T-helper 2 cell (primary cell): ENCODE measurements at regions not wholly inside any gene's neighbourhood (a gene's known extent, or its start where the extent isn't known, plus 50 kb on each side); places are given as distances from the start of the nearest gene placed in this dataset.
"Not testable (repeated sequence)": the region's sequence is repeated elsewhere in the genome, so short reads cannot be mapped to it uniquely, and the experiment has no call there.

ENCODE experiments used
- DNase-seq, 5 experiments: peaks; one replicate each; pipeline versions ENCODE4 v3.0.0 to v3.0.0-alpha.2; 2012 to 2022

DNA sequence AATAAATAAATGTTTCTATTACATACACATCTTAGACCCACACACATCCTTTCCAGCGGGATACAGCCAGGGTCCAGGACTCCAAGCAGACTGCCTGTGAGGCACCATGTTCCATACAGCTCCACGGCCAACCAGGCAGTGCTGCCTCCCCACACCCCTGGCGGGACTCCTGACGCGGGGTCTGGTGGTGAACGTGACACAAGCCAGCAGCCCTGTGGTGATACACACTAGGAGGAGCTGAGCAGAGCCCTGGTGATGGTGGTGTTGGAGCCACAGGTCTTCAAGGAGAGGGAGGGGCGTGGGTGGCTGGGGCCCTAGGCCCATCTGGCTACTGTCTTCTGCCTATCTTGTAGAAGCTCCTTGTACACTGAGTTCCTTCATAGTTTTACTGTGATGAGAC is 53.1 kb upstream of the LPCAT1 start:
- not testable (repeated sequence) for DNase-seq

DNA sequence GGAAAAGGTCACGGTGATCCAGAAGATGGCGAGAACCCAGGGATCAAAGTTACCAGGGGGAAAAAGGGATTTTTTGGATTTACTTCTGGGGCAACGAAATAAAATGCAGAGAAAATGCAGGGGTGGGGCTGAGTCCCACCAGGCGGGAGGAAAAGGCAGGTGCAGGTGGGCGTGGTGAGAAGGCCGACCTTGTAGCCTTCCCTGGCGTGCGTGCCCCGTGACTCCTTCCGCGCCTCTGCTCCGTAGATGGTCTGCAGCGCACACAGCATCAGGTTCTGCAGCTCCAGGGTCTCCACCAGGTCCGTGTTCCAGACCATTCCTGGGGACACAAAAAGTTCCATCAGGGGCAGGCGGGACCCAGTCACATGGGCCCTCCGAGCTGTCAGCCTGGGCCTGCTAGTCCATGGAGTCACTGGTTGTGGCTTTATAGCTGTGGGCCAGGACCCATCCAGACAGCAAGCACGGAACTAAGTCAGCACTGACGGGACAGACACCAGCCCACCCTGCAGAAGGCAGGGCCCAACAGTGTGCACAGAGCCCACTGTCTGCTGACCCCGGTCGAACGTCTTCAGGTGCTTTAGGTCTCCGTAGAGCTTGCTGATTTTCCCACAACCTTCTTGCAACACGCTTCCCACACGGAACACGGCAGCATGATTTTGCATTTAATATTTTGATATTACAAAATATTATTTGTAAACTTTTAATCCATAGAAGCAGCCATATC is 52.4 kb upstream of the LPCAT1 start:
- DNase-seq, result not testable (repeated sequence)

DNA sequence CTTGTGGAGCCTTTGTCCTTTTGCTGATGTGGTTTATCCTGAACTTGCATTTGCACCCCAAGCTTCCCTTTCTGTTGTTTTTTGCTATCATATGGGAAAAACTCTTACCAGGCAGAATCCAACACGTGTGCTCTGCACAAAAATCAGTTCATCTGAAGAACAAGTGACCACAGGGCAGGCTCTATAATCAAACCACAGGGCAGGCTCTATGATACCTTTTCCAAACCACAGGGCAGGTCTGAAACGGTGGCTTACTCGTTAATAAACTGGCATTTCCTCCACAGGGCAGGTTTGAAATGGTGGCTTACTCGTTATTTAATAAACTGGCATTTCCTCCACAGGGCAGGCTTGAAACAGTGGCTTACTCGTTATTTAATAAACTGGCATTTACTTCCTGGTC is 51.7 kb upstream of the LPCAT1 start:
- not testable (repeated sequence) for DNase-seq

DNA sequence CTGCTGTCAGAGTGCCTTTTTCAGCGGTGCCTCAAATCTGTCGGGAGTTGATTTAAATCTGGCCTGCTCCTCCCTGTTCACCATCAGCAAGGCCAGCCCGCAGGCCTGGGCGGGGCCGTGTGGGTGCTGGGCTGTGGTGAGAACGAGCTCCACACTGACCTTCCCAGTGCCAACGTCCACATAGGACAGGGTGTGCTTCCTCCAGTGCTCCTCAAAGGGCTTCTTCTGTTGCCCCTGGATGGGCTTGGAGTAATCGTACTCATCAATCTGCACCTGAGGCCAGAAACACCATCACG is 50.2 kb upstream of the LPCAT1 start:
- not testable (repeated sequence) for DNase-seq

DNA sequence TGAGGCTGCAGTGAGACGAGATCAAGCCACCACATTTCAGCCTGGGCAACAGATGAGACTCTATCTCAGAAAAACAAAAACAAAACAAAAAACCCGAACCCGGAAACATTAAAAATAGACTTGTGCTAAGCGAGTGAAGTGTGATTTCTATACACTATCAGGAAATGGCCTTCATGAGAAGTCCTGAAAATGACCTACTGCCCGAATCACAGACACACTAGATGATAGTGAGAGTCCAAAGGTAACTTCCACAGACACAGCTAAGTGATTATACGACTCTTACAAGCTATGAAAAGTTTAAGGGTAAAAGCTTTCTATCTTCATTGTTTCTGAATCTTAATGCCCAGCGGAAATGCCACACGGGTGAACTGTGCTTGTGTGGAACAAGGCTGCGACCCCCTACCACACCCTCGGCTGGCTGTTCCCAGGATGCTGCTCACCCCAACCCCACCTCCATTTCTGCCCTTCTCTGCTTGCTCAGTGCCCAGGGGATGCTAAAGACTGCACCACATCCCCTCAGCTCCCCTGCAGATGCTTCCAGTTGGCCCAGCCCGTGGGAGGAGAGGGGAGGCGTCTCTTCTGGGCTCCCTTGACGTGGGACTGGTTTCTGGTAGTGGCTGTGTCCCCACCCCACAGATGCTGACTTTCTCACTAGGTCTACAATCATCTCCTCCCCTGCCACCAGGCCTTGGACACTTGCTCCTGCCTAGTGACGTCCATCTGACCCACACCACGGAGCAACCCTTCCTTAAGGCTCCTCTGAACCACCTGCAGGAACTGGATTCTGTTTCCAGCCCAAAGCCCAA is 49.7 kb upstream of the LPCAT1 start:
- DNase-seq, result not testable (repeated sequence)
